ENCODE measurements at regions not wholly inside any gene's neighbourhood (a gene's known extent, or its start where the extent isn't known, plus 50 kb on each side); places are given as distances from the start of the nearest gene placed in this dataset.

DNA sequence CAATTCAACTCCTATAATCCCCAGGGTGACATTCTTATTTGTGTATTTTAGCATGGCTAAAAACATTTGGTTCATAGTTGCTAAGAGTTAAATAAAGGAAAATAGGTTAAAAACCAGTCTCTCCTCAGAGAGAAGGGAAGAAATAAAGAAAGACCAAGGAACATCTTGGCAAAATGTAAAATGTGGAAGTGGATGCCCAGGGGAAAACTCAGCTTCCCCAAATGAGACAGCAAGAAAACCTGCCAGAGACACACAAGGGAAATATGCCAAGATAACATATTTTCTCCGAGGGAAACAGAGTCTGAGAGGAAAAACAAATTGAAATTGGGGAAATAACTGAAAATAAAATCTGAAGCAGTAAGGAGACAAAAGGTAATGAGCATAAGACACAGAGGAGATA is 1569.3 kb downstream of the PCDH18 start:
- TF ChIP-seq RAD21 (IDR thresholded peaks at IDR 0.05; ENCODE audit: low read depth) (no peak), ZBTB7A (IDR thresholded peaks at IDR 0.05; ENCODE audit: low read depth) (no peak), TAF1 (IDR thresholded peaks at IDR 0.05; ENCODE audit: low read depth) (no peak), EGR1 (IDR thresholded peaks at IDR 0.05) (no peak)

Data from Ishikawa (cell line).